SK-N-SH (cell line): ENCODE measurements at regions not wholly inside any gene's neighbourhood (a gene's known extent, or its start where the extent isn't known, plus 50 kb on each side); places are given as distances from the start of the nearest gene placed in this dataset.

ENCODE experiments used
- CTCF ChIA-PET: fragments of 300-600, 350-600 bp; formaldehyde crosslinking; extraction: SDS; loops from one replicate; lab custom pipeline; 2021; lab: Yijun Ruan, JAX
- POLR2A ChIA-PET: fragments of 350-600 bp; sonication (Branson Sonifier 250); formaldehyde crosslinking; extraction: SDS; loops from one replicate; lab custom pipeline; 2020; ENCODE audit warnings: antibody characterized with exemption, inconsistent platforms; lab: Yijun Ruan, JAX
- DNase-seq: peaks from one replicate; pipeline ENCODE4 v3.0.0; 2012
- H2AFZ ChIP-seq: fragments of 200-600 bp; sonication (generic); 2 replicates; pipeline ENCODE4 v1.8.1; 2016; ENCODE audit warnings: antibody characterized with exemption, mild to moderate bottlenecking, low read depth
- H3F3A ChIP-seq: fragments of 200-600 bp; sonication (generic); replicated peaks from 2 replicates; pipeline ENCODE3; 2016; ENCODE audit warnings: antibody characterized with exemption, mild to moderate bottlenecking; ENCODE audit not compliant: insufficient read depth
- H3K27ac ChIP-seq, 2 experiments: fragments of 200-500 bp in 1 of 2; fragments of 200-600 bp in 1 of 2; sonication (Bioruptor generic) in 1 of 2; sonication (generic), shearing (Covaris generic) in 1 of 2; 2 replicates each; pipeline versions ENCODE4 v1.5.1 to v1.6.1; 2014 to 2016; ENCODE audit warnings: low read depth in 2 of 2, inconsistent platforms in 1 of 2, low read length in 1 of 2, mild to moderate bottlenecking in 1 of 2, mixed read lengths in 1 of 2
- H3K27me3 ChIP-seq: fragments of 200-600 bp; sonication (generic), shearing (Covaris generic); 2 replicates; pipeline ENCODE4 v1.6.1; 2016; ENCODE audit warnings: mixed run types; ENCODE audit not compliant: insufficient read depth
- H3K36me3 ChIP-seq, 2 experiments: fragments of 200-500 bp in 1 of 2; fragments of 200-600 bp in 1 of 2; sonication (Bioruptor generic) in 1 of 2; sonication (generic) in 1 of 2; replicated peaks in 1 of 2; 2 replicates each; pipeline versions ENCODE3 to v1.5.1; 2014 to 2016; ENCODE audit warnings: low read length in 1 of 2, mild to moderate bottlenecking in 1 of 2; ENCODE audit not compliant: insufficient read depth in 2 of 2, control insufficient read depth in 1 of 2
- H3K4me1 ChIP-seq, 2 experiments: fragments of 200-500 bp in 1 of 2; fragments of 200-600 bp in 1 of 2; sonication (Bioruptor generic) in 1 of 2; sonication (generic), shearing (Covaris generic) in 1 of 2; 2 replicates each; pipeline versions ENCODE4 v1.5.1 to v1.6.1; 2014 to 2016; ENCODE audit warnings: low read depth in 1 of 2, low read length in 1 of 2, mixed run types in 1 of 2; ENCODE audit not compliant: insufficient read depth in 2 of 2, control insufficient read depth in 1 of 2
- H3K4me2 ChIP-seq: fragments of 200-600 bp; sonication (generic), shearing (Covaris generic); 2 replicates; pipeline ENCODE4 v1.6.1; 2017; ENCODE audit warnings: mixed run types
- H3K4me3 ChIP-seq, 2 experiments: fragments of 200-500 bp in 1 of 2; fragments of 200-600 bp in 1 of 2; sonication (Bioruptor generic) in 1 of 2; sonication (generic), shearing (Covaris generic) in 1 of 2; 2 replicates each; pipeline versions ENCODE4 v1.5.1 to v1.8.1; 2014 to 2016; ENCODE audit warnings: low read depth in 2 of 2, inconsistent platforms in 1 of 2, low read length in 1 of 2, mild to moderate bottlenecking in 1 of 2, mixed read lengths in 1 of 2, moderate library complexity in 1 of 2
- H3K79me2 ChIP-seq: fragments of 200-600 bp; sonication (generic); 2 replicates; pipeline ENCODE4 v1.8.1; 2017; ENCODE audit warnings: mild to moderate bottlenecking; ENCODE audit not compliant: insufficient read depth
- H3K9ac ChIP-seq: fragments of 200-600 bp; sonication (generic); 2 replicates; pipeline ENCODE4 v1.6.1; 2017; ENCODE audit warnings: mixed run types
- H3K9me2 ChIP-seq: fragments of 200-600 bp; sonication (generic); 2 replicates; pipeline ENCODE4 v1.6.1; 2017; ENCODE audit warnings: mixed run types
- H3K9me3 ChIP-seq: fragments of 200-600 bp; sonication (generic); 2 replicates; pipeline ENCODE4 v1.6.1; 2017; ENCODE audit warnings: mixed run types, mild to moderate bottlenecking, moderate library complexity
- H4K20me1 ChIP-seq: fragments of 200-600 bp; sonication (generic); 2 replicates; pipeline ENCODE4 v1.6.1; 2017; ENCODE audit warnings: mild to moderate bottlenecking, mixed run types; ENCODE audit not compliant: insufficient read depth
- CHD2 ChIP-seq: fragments of 150-350 bp; IDR thresholded peaks from 2 replicates; pipeline ENCODE4 v1.6.1; 2018; ENCODE audit warnings: low read length; ENCODE audit not compliant: partially characterized antibody
- ELF1 ChIP-seq: IDR thresholded peaks from 2 replicates; pipeline ENCODE4 v1.4.0; 2012
- FOXJ3 ChIP-seq: sonication (generic); formaldehyde crosslinking; IDR thresholded peaks from 2 replicates; pipeline ENCODE4 v1.5.1; 2020; ENCODE audit warnings: mild to moderate bottlenecking, missing genetic modification reagents
- GATA2 ChIP-seq: sonication (generic); formaldehyde crosslinking; IDR thresholded peaks from 2 replicates; pipeline ENCODE4 v1.5.0; 2020; ENCODE audit warnings: mild to moderate bottlenecking, missing genetic modification reagents
- JUND ChIP-seq: IDR thresholded peaks from 2 replicates; pipeline ENCODE4 v1.4.0; 2012
- NFIC ChIP-seq: IDR thresholded peaks from 2 replicates; pipeline ENCODE4 v1.4.0; 2012; ENCODE audit warnings: borderline replicate concordance
- PBX3 ChIP-seq: IDR thresholded peaks from 2 replicates; pipeline ENCODE4; 2012
- RAD21 ChIP-seq: IDR thresholded peaks from 2 replicates; pipeline ENCODE4 v1.6.1; 2012; ENCODE audit warnings: mild to moderate bottlenecking, low read length
- RCOR1 ChIP-seq: fragments of 150-350 bp; IDR thresholded peaks from 2 replicates; pipeline ENCODE4 v1.6.1; 2017; ENCODE audit warnings: antibody characterized with exemption, low read length
- RFX5 ChIP-seq: IDR thresholded peaks from 2 replicates; pipeline ENCODE4 v1.6.1; 2012; ENCODE audit warnings: mild to moderate bottlenecking, improper control_type of control experiment, low read length
- TCF12 ChIP-seq: IDR thresholded peaks from 2 replicates; pipeline ENCODE4 v1.4.0; 2012
- USF1 ChIP-seq: IDR thresholded peaks from 2 replicates; pipeline ENCODE4 v1.4.0; 2012; ENCODE audit warnings: low read depth, borderline replicate concordance
- USF2 ChIP-seq: fragments of 150-350 bp; IDR thresholded peaks from 2 replicates; pipeline ENCODE4 v1.6.1; 2017; ENCODE audit warnings: antibody characterized with exemption, low read length, low read depth, borderline replicate concordance
- YY1 ChIP-seq: IDR thresholded peaks from 2 replicates; pipeline ENCODE4 v1.4.0; 2012; ENCODE audit warnings: low read depth, mild to moderate bottlenecking
- ZBTB33 ChIP-seq: IDR thresholded peaks from 2 replicates; pipeline ENCODE4 v1.4.0; 2012; ENCODE audit warnings: low read depth, borderline replicate concordance
- WGBS: methylation state at CpG from one replicate; pipeline ENCODE4 v1.1.6; 2017; ENCODE audit warnings: low lambda C conversion rate; 5-methylcytosine and 5-hydroxymethylcytosine counted together

GRCh38 chr17:77444628-77444983 lies 303.8 kb downstream of the SEC14L1 start:
- Histone ChIP-seq H3K9ac (no peak overlapping the region), H3K36me3 (peaks cover 0 to 5% of the 10 kb centered on the region in 2 experiments), H3K79me2 (peaks cover 85% of the 10 kb centered on the region), H3K9me3 (no peaks in the 10 kb centered on the region), H3K9me2 (no peaks in the 10 kb centered on the region), H3F3A (peaks cover 15% of the 10 kb centered on the region), H3K27ac (no peak overlapping the region; a peak in 1 of 4 replicates), H3K4me1 (peaks cover 17 to 45% of the 10 kb centered on the region in 2 experiments), H3K27me3 (no peaks in the 10 kb centered on the region), H4K20me1 (peaks cover 82% of the 10 kb centered on the region), H2AFZ (no peak overlapping the region), H3K4me3 (no peak overlapping the region), H3K4me2 (no peak overlapping the region)
- POLR2A ChIA-PET = interaction anchor here (1.3 to 1.7 kb wide), 2 partner anchors 8 to 11 kb away, joined by 5 read pairs; no protein-coding TSS in a partner anchor
- 85% methylated on average over 9 of the region's 9 CpGs for WGBS
- DNase-seq = no peak
- CTCF ChIA-PET = interaction anchor here (1.3 to 29.4 kb wide), 5 partner anchors 8 to 54 kb away, joined by 5 to 566 read pairs (median 11); no protein-coding TSS in a partner anchor
- TF ChIP-seq TCF12 = no peak
- TF ChIP-seq JUND = no peak
- no peak for TF ChIP-seq CHD2
- no peak for TF ChIP-seq ZBTB33
- TF ChIP-seq USF2 = no peak
- TF ChIP-seq YY1 = no peak
- TF ChIP-seq NFIC = no peak
- no peak for TF ChIP-seq RAD21
- TF ChIP-seq GATA2 = no peak
- no peak for TF ChIP-seq FOXJ3 (CRISPR knock-in tag)
- no peak for TF ChIP-seq RFX5
- TF ChIP-seq ELF1 = no peak
- no peak for TF ChIP-seq PBX3
- TF ChIP-seq RCOR1 = no peak
- TF ChIP-seq USF1 = no peak
